Breast epithelium (tissue), 4 donors: ENCODE measurements at regions not wholly inside any gene's neighbourhood (a gene's known extent, or its start where the extent isn't known, plus 50 kb on each side); places are given as distances from the start of the nearest gene placed in this dataset.

Experiments
- DNase-seq, 2 donors: peaks; one replicate each; pipeline ENCODE4 v3.0.0-alpha.2; 2019; ENCODE audit warnings: low spot score in 2 of 2
- H3K27ac ChIP-seq, 2 donors: fragments of 200-600 bp; sonication (generic) in 1 of 2; one replicate each; pipeline ENCODE4 v1.5.1; 2016 to 2019; ENCODE audit warnings: mild to moderate bottlenecking in 1 of 2
- H3K27me3 ChIP-seq, 2 donors: fragments of 200-600 bp; sonication (generic) in 1 of 2; one replicate each; pipeline versions ENCODE4 v1.5.1 to v1.6.0; 2017 to 2019; ENCODE audit warnings: control low read depth in 1 of 2, mild to moderate bottlenecking in 1 of 2
- H3K36me3 ChIP-seq: fragments of 200-600 bp; one replicate; pipeline ENCODE4 v1.5.1; 2019
- H3K4me1 ChIP-seq, 2 donors: fragments of 200-600 bp; sonication (generic); one replicate each; pipeline ENCODE4 v1.5.1; 2016 to 2019; ENCODE audit warnings: control low read depth in 1 of 2
- H3K4me3 ChIP-seq, 3 donors: fragments of 200-600 bp; sonication (generic); 1 replicate in 2 of 3; 2 replicates in 1 of 3; pipeline ENCODE4 v1.5.1; 2016 to 2019; ENCODE audit warnings: mild to moderate bottlenecking in 3 of 3, moderate library complexity in 2 of 3
- H3K9me3 ChIP-seq, 2 donors: fragments of 200-600 bp; sonication (generic) in 1 of 2; one replicate each; pipeline ENCODE4 v1.5.1; 2016 to 2019; ENCODE audit warnings: control low read depth in 1 of 2
- POLR2A ChIP-seq: fragments of 450-650 bp; IDR thresholded peaks from one replicate; pipeline ENCODE4 v1.6.1; 2016; ENCODE audit warnings: antibody characterized with exemption, mild to moderate bottlenecking, moderate library complexity
- POLR2AphosphoS5 ChIP-seq, 3 donors: sonication (generic); formaldehyde crosslinking; IDR thresholded peaks; one replicate each; pipeline ENCODE4 v1.6.1; 2017; ENCODE audit warnings: antibody characterized with exemption in 3 of 3
- intact Hi-C: fragments of 100-400 bp; cut with DNase I; formaldehyde crosslinking; loops from one replicate; pipeline ENCODE4 v1.15.1; 2023; ENCODE audit warnings: low total_unique reads
- TF ChIP-seq, protein P1 (sequence below), 3 donors: fragments of 450-650 bp; IDR thresholded peaks; one replicate each; pipeline ENCODE4 v1.5.1; 2016 to 2017; ENCODE audit warnings: antibody characterized with exemption in 3 of 3, mild to moderate bottlenecking in 3 of 3, moderate library complexity in 3 of 3

- Histone ChIP-seq H3K27me3 (no peaks in the 10 kb centered on the region), H3K4me1 (no peaks in the 10 kb centered on the region), H3K4me3 (no peak overlapping the region), H3K9me3 (peaks cover 0 to 12% of the 10 kb centered on the region in 2 donors), H3K36me3 (no peaks in the 10 kb centered on the region), H3K27ac (no peak overlapping the region)
- DNase-seq: no peak
- no peak for TF ChIP-seq POLR2A
- TF ChIP-seq, protein P1, sequence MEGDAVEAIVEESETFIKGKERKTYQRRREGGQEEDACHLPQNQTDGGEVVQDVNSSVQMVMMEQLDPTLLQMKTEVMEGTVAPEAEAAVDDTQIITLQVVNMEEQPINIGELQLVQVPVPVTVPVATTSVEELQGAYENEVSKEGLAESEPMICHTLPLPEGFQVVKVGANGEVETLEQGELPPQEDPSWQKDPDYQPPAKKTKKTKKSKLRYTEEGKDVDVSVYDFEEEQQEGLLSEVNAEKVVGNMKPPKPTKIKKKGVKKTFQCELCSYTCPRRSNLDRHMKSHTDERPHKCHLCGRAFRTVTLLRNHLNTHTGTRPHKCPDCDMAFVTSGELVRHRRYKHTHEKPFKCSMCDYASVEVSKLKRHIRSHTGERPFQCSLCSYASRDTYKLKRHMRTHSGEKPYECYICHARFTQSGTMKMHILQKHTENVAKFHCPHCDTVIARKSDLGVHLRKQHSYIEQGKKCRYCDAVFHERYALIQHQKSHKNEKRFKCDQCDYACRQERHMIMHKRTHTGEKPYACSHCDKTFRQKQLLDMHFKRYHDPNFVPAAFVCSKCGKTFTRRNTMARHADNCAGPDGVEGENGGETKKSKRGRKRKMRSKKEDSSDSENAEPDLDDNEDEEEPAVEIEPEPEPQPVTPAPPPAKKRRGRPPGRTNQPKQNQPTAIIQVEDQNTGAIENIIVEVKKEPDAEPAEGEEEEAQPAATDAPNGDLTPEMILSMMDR (IDR thresholded peaks at IDR 0.05): no peak
- TF ChIP-seq POLR2AphosphoS5 (IDR thresholded peaks at IDR 0.05): no peak
- intact Hi-C loops: no loop called here
Observed at GRCh38 chr3:159664006-159664405, 324.6 kb upstream of the IL12A start.

GRCh38 chr3:159664653-159665052 lies 324.0 kb upstream of the IL12A start:
- intact Hi-C loops: no loop called here
- no peak overlapping the region for H3K27ac ChIP-seq
- no peaks in the 10 kb centered on the region for H3K36me3 ChIP-seq
- H3K9me3 ChIP-seq: peaks cover 0 to 12% of the 10 kb centered on the region in 2 donors
- H3K4me3 ChIP-seq: no peak overlapping the region
- H3K27me3 ChIP-seq: no peaks in the 10 kb centered on the region
- no peaks in the 10 kb centered on the region for H3K4me1 ChIP-seq
- no peak for DNase-seq
- no peak for TF ChIP-seq POLR2A
- TF ChIP-seq, protein P1 (IDR thresholded peaks at IDR 0.05): no peak
- no peak for TF ChIP-seq POLR2AphosphoS5 (IDR thresholded peaks at IDR 0.05)

DNA sequence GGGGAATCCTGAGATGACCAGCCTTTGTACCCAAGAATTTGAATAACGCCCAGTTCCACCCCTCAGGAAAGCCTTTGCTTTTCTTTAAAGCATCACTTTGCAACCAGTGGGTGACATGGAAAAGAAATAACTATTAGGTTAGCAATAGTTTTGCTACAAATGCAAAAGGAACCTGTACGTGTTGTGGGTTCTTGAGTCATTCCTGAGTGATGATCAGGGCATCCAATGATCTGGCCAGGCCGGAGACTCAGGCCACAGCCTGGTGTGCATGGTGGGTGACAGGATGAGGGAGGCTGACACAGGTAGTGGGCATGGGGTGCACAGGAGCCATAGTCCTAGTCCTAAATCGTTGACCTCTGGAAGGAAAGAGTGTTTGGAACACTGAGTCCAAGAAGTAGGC lies 321.4 kb upstream of the IL12A start:
- TF ChIP-seq POLR2A (no peak), POLR2AphosphoS5 (IDR thresholded peaks at IDR 0.05) (no peak)
- TF ChIP-seq, protein P1 (IDR thresholded peaks at IDR 0.05): no peak
- intact Hi-C loops: no loop called here
- no peaks in the 10 kb centered on the region for H3K4me1 ChIP-seq

DNA sequence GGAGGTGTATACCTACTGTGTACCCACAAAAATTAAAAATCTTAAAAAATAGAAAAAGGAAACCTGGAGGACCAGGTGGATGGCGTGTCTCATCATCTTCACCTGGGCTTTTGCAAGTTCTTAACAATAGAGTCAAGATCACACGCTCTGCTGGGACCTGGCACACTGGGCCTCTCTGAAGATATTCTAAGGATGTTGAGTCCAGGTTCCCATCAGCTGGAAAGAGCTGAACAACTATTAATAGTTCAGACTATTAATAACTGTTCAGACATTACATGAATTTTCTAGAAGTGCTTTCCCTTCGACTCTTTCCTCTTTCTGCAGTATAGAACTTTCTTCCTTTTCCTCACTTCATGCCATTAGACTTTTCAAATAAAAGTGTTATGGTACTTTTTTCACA lies 320.2 kb upstream of the IL12A start:
- intact Hi-C loops: no loop called here

More for the DNA sequence above, 321.4 kb upstream of the IL12A start:
- Histone ChIP-seq H3K27ac (no peak overlapping the region), H3K27me3 (no peaks in the 10 kb centered on the region), H3K36me3 (no peaks in the 10 kb centered on the region), H3K9me3 (peaks cover 0 to 8% of the 10 kb centered on the region in 2 donors), H3K4me3 (no peak overlapping the region)
- no peak for DNase-seq

GRCh38 chr3:159668990-159669476 lies 319.6 kb upstream of the IL12A start:
- TF ChIP-seq POLR2A (no peak), POLR2AphosphoS5 (IDR thresholded peaks at IDR 0.05) (no peak)
- TF ChIP-seq, protein P1 (IDR thresholded peaks at IDR 0.05): no peak
- intact Hi-C loops: no loop called here
- Histone ChIP-seq H3K27me3 (no peaks in the 10 kb centered on the region), H3K36me3 (no peaks in the 10 kb centered on the region), H3K4me3 (no peak overlapping the region), H3K9me3 (no peaks in the 10 kb centered on the region), H3K4me1 (no peaks in the 10 kb centered on the region), H3K27ac (no peak overlapping the region)
- DNase-seq: no peak

More for the DNA sequence above, 320.2 kb upstream of the IL12A start:
- no peaks in the 10 kb centered on the region for H3K27me3 ChIP-seq
- H3K4me3 ChIP-seq: no peak overlapping the region
- no peak for DNase-seq
- H3K9me3 ChIP-seq: no peaks in the 10 kb centered on the region
- H3K36me3 ChIP-seq: no peaks in the 10 kb centered on the region
- TF ChIP-seq POLR2AphosphoS5 (IDR thresholded peaks at IDR 0.05) (no peak), POLR2A (no peak)
- TF ChIP-seq, protein P1 (IDR thresholded peaks at IDR 0.05): no peak
- H3K4me1 ChIP-seq: no peaks in the 10 kb centered on the region
- no peak overlapping the region for H3K27ac ChIP-seq
